Progenitor cell of endocrine pancreas (in vitro differentiated cells): ENCODE measurements at regions not wholly inside any gene's neighbourhood (a gene's known extent, or its start where the extent isn't known, plus 50 kb on each side); places are given as distances from the start of the nearest gene placed in this dataset.
"Not testable (repeated sequence)": the region's sequence is repeated elsewhere in the genome, so short reads cannot be mapped to it uniquely, and the experiment has no call there.

Experiments
- DNase-seq: peaks from one replicate; pipeline ENCODE4 v3.0.0; 2021; ENCODE audit warnings: low spot score; ENCODE audit not compliant: unreplicated experiment
- H3K27ac Mint-ChIP-seq: 2 replicates; pipeline ENCODE4 v1.8.0; 2021; ENCODE audit warnings: mild to moderate bottlenecking, moderate library complexity, mixed read lengths
- H3K27me3 Mint-ChIP-seq: 2 replicates; pipeline ENCODE4 v1.8.0; 2021; ENCODE audit warnings: mixed read lengths
- H3K36me3 Mint-ChIP-seq: 2 replicates; pipeline ENCODE4 v1.8.0; 2022; ENCODE audit warnings: mixed read lengths; ENCODE audit not compliant: insufficient read depth
- H3K4me1 Mint-ChIP-seq: 2 replicates; pipeline ENCODE4 v1.8.0; 2021; ENCODE audit warnings: low read depth, mixed read lengths
- H3K4me3 Mint-ChIP-seq: 2 replicates; pipeline ENCODE4 v1.8.0; 2021; ENCODE audit warnings: low read depth, mild to moderate bottlenecking, moderate library complexity, mixed read lengths
- H3K9me3 Mint-ChIP-seq: 2 replicates; pipeline ENCODE4 v1.8.0; 2021; ENCODE audit warnings: low read depth, mixed read lengths
- CTCF ChIP-seq: fragments of 200-600 bp; sonication (generic); IDR thresholded peaks from one replicate; pipeline ENCODE4 v1.5.0; 2021; ENCODE audit warnings: antibody characterized with exemption, mild to moderate bottlenecking; ENCODE audit not compliant: unreplicated experiment

GRCh38 chr2:198873503-198874471 lies 584.0 kb downstream of the SATB2 start:
- no peak for DNase-seq
- H3K27ac Mint-ChIP-seq, result no peak overlapping the region
- no peaks in the 10 kb centered on the region for H3K4me1 Mint-ChIP-seq
- H3K4me3 Mint-ChIP-seq, result no peak overlapping the region
- TF ChIP-seq CTCF, result no peak
- H3K27me3 Mint-ChIP-seq, result no peaks in the 10 kb centered on the region
- H3K36me3 Mint-ChIP-seq, result no peaks in the 10 kb centered on the region
- H3K9me3 Mint-ChIP-seq, result peaks cover 7% of the 10 kb centered on the region

- no peak for TF ChIP-seq CTCF
- DNase-seq, result no peak
- Mint-ChIP-seq H3K27ac (no peak overlapping the region), H3K4me3 (no peak overlapping the region), H3K36me3 (no peaks in the 10 kb centered on the region), H3K4me1 (no peaks in the 10 kb centered on the region), H3K9me3 (peaks cover 1% of the 10 kb centered on the region), H3K27me3 (no peaks in the 10 kb centered on the region)
Observed at GRCh38 chr2:198863655-198864054, 594.1 kb downstream of the SATB2 start.

GRCh38 chr2:198861080-198861479 lies 596.7 kb downstream of the SATB2 start:
- no peak for DNase-seq
- Mint-ChIP-seq H3K9me3 (peaks cover 8% of the 10 kb centered on the region), H3K27me3 (no peaks in the 10 kb centered on the region), H3K36me3 (no peaks in the 10 kb centered on the region), H3K4me1 (no peaks in the 10 kb centered on the region), H3K27ac (no peak overlapping the region), H3K4me3 (no peak overlapping the region)
- TF ChIP-seq CTCF, result no peak

GRCh38 chr2:198857246-198857645 lies 600.5 kb downstream of the SATB2 start:
- Mint-ChIP-seq H3K27me3 (no peaks in the 10 kb centered on the region), H3K9me3 (peaks cover 13% of the 10 kb centered on the region), H3K27ac (no peak overlapping the region), H3K4me3 (no peak overlapping the region), H3K36me3 (no peaks in the 10 kb centered on the region), H3K4me1 (no peaks in the 10 kb centered on the region)
- TF ChIP-seq CTCF, result no peak
- DNase-seq, result no peak

GRCh38 chr2:198855746-198856145 lies 602.0 kb downstream of the SATB2 start:
- DNase-seq, H3K4me3 Mint-ChIP-seq, H3K36me3 Mint-ChIP-seq, H3K27ac Mint-ChIP-seq, H3K27me3 Mint-ChIP-seq, H3K4me1 Mint-ChIP-seq: not testable (repeated sequence)
- H3K9me3 Mint-ChIP-seq, result peaks cover 13% of the 10 kb centered on the region

- H3K27ac Mint-ChIP-seq, result no peak overlapping the region
- no peaks in the 10 kb centered on the region for H3K27me3 Mint-ChIP-seq
- DNase-seq, result no peak
- no peak for TF ChIP-seq CTCF
- H3K9me3 Mint-ChIP-seq, result peaks cover 9% of the 10 kb centered on the region
- no peaks in the 10 kb centered on the region for H3K4me1 Mint-ChIP-seq
- H3K4me3 Mint-ChIP-seq, result no peak overlapping the region
- H3K36me3 Mint-ChIP-seq, result no peaks in the 10 kb centered on the region
Observed at GRCh38 chr2:198852248-198852647, 605.5 kb downstream of the SATB2 start.
